ENCODE measurements at regions not wholly inside any gene's neighbourhood (a gene's known extent, or its start where the extent isn't known, plus 50 kb on each side); places are given as distances from the start of the nearest gene placed in this dataset.

DNA sequence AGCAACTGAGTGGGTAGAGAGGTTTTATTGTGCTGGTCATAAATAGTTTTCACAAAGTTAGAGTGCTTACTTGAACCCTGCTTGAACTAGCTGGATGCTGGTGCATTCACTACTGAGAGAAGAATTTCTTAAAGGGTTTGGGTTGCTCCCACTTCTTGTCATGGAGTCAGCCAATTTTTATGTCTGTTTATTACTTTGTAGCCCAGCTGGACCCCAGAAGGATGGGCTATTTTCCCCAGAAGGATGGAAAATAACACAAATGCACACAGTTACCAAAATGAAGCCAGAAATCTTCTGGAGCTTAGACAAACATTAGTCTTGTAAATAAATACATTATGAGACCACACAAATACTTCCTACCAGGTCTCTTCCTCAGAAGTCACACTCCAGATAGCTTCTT is 480.8 kb upstream of the TNC start:
- no peak for TF ChIP-seq EP300 (IDR thresholded peaks at IDR 0.05)
- TF ChIP-seq, protein P1, sequence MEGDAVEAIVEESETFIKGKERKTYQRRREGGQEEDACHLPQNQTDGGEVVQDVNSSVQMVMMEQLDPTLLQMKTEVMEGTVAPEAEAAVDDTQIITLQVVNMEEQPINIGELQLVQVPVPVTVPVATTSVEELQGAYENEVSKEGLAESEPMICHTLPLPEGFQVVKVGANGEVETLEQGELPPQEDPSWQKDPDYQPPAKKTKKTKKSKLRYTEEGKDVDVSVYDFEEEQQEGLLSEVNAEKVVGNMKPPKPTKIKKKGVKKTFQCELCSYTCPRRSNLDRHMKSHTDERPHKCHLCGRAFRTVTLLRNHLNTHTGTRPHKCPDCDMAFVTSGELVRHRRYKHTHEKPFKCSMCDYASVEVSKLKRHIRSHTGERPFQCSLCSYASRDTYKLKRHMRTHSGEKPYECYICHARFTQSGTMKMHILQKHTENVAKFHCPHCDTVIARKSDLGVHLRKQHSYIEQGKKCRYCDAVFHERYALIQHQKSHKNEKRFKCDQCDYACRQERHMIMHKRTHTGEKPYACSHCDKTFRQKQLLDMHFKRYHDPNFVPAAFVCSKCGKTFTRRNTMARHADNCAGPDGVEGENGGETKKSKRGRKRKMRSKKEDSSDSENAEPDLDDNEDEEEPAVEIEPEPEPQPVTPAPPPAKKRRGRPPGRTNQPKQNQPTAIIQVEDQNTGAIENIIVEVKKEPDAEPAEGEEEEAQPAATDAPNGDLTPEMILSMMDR (IDR thresholded peaks at IDR 0.05) = no peak
